AG09319 (cell line): ENCODE measurements at regions not wholly inside any gene's neighbourhood (a gene's known extent, or its start where the extent isn't known, plus 50 kb on each side); places are given as distances from the start of the nearest gene placed in this dataset.
A peak's percentile ranks its signal among the peaks of the same experiment; 100 is the strongest.

Source experiments
- DNase-seq: peaks from one replicate; pipeline ENCODE4 v3.0.0-alpha.2; 2010; ENCODE audit warnings: low read depth; ENCODE audit errors: extremely low read depth
- CTCF ChIP-seq: IDR thresholded peaks from 2 replicates; pipeline ENCODE4 v1.5.1; 2011; ENCODE audit warnings: low read depth, mild to moderate bottlenecking, inconsistent platforms, low read length, moderate library complexity

GRCh38 chr16:86740906-86741799 is 162.8 kb downstream of the FOXL1 start:
- DNase-seq, result no peak
- TF ChIP-seq CTCF, result no peak

DNA sequence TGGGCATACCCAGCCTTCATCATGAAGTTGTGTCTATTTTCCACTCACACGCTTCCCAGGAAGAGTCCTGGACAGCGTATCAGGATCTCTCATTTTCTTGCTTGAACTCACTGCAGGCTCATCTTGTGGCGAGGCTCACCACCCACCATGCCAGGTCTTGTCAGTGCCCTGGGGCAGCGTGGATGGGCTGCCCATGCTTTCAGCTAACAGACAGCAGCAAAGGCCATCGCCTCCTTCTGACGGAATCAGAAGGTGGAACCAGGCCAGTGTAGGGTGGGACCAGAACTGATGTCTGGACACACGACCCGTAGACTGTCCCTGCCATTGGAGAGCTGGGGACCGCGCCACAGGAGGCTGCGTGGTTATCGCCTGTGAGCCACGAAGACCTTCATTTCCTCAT is 169.4 kb downstream of the FOXL1 start:
- no peak for DNase-seq
- TF ChIP-seq CTCF, result no peak

DNA sequence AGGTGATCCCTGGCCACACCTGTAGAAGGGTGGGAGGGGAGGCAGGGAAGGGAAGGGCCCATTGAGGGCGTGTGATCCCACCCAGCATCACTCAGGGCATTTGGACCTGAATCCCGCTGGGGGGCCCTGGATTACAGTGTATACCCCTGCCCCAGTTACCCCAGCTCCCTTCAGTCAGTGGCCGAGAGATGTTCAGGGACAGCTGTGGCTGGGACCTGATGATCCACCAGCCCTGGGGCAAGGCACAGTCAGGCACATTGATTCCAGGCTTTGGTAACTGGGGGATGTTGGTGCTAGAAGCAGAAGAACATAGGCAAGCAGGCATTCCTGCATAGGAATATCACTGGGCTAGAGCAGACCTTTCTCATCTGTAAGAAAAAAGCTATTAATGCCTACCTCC is 170.3 kb downstream of the FOXL1 start:
- DNase-seq, result no peak
- TF ChIP-seq CTCF, result no peak

DNA sequence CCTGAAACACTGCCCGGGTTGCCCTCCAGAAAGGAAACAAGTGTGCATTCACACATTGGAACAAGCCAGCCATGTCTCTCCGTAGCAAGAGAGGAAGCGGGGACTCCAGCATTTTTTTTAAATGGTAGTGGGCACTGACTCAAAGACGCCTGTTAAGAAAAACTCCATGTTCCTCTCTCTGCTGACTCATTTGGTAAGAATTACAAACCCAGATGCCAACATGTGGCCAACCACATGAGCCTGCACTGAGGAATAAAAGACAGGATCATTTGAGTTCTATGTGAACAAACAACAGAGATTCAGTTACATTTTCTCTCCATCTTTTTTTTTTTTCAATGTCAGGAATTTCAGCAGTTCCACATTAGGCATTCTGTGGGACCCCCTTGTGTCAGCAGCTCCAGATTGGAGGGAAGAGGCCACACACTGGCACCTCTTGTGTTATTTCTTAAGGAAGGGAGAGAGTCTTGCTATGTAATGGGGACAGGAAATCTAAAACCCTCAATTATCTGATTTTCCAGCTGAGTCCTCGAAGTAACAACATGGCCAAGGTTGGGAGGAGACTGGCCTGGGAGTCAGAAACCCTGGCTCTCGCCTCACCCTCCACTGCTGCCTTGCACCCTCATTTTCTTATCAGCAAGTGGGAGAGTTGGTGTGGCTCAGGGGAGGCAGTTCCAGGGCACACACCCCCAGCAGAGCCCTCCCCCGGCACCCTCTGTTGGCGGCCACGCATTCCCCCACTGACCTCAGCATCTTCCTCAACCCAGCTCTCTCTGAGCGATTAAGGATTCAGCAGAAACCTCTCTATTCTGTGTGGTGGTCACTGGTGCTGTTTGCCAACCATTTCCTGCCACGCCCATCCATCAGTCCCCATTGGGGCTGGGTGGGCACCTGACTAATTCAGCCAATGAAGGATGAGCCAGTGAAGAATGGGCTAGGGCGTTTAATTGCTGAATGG is 173.0 kb downstream of the FOXL1 start:
- no peak; the same call in none of the 2 replicates for TF ChIP-seq CTCF
- peak; percentile 49 for DNase-seq

DNA sequence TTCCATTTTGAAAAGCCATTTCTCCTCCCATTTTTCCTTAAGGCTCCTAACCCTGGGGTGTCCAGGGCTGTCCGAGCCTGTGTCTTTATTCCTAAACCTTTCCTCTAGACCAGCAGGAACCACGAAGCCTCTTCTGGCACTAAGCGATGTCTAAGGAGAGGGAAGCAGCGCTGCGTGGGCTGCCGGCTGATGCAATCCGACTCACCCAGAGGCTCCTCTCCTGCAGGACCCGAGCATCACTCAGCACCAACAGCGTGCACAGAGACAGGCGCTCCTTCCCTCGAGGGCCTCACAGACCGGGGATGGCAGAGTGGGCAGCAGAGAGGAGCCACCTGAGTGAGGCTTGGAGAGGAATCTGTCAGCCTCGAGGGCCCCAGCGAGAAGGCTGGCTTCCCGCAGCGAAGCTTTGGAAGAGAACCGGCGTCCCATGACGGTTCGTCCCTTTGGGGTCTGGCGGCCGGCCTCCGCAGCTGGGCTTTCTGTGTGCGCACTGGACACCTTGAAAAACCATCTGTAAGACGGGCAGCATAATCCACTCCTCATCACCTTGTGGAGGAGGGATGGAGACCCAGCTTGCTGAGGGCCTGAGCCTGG is 174.3 kb downstream of the FOXL1 start:
- DNase-seq, result no peak
- TF ChIP-seq CTCF, result no peak

- no peak for TF ChIP-seq CTCF
- DNase-seq, result no peak
Measured at GRCh38 chr16:86753399-86753798, 175.1 kb downstream of the FOXL1 start.

DNA sequence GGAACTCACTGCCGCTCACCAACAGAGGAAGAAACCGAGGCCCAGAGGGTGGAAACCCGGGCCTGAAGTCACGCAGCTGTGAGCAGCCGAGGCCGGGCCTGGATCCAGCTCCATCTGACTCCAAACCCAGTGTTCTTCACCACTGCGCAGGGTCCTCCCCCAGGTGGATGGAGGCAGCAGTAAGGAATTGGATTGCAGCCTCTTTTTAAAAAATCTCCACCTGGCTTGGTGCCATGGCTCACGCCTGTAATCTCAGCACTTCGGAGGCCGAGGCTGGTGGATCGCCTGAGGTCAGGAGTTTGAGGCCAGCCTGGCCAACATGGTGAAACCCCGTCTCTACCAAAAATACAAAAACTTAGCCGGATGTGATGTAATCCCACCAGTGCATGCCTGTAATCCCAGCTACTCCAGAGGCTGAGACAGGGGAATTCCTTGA is 177.2 kb downstream of the FOXL1 start:
- no peak for DNase-seq
- no peak for TF ChIP-seq CTCF
